Fibroblast of skin of right quadriceps (primary cell): ENCODE measurements at regions not wholly inside any gene's neighbourhood (a gene's known extent, or its start where the extent isn't known, plus 50 kb on each side); places are given as distances from the start of the nearest gene placed in this dataset.
"Not testable (repeated sequence)": the region's sequence is repeated elsewhere in the genome, so short reads cannot be mapped to it uniquely, and the experiment has no call there.

Experiments used
- DNase-seq: peaks from one replicate; pipeline ENCODE4 v3.0.0-alpha.2; 2013

DNA sequence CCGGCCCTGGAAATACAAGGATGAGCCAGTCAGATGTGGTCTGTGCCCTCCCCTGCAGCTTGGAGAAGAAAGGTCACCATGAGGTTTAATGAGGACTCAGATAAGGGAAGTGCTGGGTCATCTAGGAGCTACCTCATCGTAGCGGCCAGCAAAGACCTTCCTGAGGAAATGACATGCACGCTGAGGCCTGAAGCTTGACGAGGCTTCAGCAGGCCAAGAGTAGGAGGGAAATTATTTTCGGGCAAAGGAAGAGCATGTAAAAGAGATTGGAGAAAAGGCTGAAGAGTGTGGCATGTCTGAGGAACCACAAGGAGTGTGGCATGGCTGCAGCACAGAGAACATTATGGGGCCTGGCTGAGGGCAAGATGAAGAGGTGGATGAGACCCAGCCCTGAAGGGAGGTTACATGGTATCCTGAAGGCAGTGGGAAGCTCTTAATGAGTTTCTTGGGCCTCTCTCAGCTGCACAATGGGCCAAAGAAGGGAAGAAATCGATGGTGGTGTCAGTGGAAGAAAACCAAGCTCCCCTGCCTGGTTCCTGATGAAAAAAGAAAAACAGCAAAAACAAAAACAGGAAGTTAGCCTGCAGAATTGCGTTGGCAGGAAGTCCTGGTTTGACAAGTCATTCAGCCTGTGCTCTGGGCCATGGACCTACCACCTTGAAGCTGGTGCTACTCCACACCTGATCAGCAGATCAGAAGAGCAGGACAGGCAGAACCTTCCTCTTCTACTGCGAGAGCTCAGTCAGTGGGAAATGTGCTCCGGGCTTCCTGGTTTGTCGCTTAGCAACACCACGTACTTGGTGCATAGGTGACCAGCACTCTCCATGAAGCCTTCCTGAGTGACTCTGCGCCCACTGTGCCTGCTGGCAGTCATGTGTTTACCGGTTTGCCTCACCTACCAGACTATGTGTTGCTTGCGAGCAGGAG lies 134.5 kb upstream of the KLF3 start:
- DNase-seq: no peak

DNA sequence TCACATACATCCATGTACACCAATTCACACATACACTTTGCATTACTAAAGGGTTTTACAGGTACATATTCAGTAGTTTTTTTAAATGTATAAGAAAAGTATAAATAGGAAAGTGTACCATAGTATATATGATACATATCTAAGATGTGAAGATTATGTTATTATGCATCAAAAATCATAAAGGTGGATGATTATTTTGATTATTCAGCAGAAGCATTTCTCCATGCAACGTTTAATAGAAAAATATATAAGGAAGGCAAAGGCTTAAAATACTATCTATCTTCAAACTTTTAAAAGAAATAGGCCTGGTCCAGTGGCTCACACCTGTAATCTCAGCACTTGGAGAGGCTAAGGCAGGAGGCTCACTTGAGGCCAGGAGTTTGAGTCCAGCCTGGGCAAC lies 133.5 kb upstream of the KLF3 start:
- no peak for DNase-seq

DNA sequence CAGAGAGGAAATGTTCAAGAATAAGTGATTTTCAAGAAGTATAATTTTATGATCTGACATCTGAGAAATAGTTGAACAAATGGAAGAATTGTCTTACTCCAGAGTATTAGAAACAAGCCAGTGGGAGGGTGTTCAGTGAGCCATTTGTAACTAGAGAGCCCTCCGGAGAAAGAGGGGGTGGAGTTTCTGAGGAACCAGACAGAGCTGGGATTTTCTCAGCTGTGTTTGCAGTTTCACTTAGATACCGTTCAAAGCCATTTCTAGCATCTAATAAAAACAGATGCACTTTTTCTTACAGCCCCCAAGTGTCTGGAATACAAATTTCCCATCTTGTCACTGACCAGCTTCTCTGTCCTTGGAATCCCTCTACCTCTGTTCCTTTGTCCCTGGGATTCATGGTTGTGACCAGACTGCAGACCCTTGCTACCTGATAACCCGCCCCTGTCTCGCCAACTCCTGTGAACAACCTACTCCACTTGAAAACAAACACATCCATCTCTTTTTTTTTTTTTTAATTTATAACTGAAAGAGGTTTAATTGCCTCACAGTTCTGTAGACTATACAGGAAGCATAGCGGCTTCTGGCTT lies 132.8 kb upstream of the KLF3 start:
- DNase-seq: no peak

DNA sequence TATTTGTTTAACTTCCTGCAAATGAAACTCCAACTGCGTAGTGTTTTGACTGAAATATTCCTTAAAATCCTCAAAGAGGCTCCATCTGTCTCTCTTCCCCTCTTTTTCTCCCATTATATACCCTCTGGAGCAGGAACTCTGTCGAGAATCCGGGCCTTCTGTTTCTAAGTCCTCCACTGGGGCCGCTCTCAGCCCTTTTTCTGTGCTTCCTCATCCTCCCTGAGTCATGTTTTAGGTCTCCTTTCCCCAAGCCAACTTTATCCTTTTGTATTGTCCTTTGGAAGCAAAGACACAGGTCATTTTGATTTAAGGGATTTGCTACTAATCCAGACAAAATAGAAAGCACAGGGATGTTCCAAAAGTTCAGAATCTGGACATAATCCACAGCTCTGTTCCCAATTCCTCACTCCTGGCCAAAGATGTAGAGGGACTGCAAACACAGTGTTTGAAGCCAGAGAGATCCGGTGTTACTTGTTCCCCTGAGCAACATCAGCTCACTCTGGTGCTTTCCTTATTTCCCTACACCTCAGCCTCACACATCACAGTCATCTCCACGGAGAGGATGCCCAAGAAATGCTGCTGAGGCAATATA lies 131.0 kb upstream of the KLF3 start:
- DNase-seq: no peak

DNA sequence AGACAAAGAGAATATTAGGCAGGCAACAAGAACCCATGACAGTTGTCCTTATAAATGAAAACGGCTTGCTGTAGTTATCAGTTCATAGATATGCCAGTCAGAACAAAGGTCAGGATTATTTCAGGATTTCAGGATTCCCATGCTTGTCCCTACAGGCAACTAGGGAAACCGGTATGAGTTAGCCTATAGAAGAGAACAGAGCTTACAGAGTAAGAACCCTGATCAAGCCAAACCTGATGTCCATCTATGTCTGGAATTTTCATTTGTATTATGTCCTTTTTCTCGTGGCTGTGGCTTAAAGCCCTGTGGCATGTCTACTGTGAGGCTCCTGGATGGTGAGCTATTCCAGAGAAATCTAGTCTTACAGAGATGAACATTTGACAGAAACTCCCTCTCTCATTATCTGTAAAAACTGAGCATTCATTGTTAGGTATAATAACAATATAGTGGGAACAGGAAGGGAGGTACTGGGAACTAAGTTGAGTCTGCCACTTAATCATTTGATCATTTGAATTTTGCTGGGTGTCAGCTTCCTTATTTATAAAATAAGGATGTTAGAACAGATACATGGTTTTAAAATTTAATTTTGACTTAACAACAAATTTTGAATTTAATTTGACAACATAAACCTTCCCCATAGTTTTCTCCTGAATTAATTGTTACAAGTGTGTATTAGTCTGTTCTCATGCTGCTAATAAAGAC lies 129.5 kb upstream of the KLF3 start:
- DNase-seq: no peak

DNA sequence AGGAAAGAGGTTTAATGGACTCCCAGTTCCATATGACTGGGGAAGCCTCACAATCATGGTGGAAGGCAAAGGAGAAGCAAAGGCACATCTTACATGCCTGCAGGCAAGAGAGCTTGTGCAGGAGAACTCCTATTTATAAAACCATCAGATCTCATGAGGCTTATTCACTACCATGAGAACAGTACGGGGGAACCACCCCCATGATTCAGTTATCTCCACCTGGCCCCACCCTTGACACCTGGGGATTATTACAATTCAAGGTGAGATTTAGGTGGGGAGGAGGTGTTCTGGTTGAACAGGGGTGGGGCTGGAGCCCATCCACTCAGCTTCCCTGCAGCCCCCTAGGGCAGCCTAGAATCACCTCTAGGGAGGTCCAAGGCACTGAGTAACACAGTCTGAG lies 128.9 kb upstream of the KLF3 start:
- DNase-seq: not testable (repeated sequence)

DNA sequence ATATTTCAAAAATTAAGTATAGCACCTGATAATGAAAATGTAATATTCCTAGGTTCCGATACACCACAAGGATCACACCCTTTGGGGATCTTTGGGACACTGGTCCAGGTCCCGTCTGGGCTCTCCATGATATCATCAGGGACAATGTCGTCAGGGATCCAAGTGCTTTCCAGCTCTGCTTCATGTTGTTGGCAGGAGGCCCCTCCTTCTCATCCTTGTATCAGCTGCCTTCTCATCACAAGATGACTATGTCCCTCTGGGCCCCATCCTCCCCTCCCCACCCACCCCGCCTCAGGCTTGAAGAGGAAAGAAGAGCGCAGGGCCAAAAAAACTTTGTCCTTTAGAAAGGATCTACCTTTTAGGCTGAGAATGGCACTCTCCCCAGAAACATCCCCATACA lies 128.3 kb upstream of the KLF3 start:
- no peak for DNase-seq

DNA sequence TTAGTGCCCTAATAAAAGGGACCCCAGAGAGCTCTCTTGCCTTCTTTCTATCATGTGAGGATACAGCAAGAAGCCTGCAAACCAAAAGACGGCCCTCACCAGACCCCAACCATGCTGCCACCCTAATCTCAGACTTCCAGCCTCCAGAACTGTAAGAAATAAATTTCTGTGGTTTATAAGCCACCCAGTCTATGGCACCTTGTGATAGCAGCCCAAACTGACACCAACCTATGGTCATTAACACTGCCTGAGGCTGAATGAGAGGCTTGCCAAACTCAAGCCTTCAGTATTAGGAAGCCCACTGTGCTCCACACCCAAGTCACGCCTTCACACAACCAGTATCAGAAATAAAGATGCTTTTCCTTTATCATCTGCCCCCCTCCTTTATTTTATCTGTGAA lies 127.3 kb upstream of the KLF3 start:
- DNase-seq: no peak

DNA sequence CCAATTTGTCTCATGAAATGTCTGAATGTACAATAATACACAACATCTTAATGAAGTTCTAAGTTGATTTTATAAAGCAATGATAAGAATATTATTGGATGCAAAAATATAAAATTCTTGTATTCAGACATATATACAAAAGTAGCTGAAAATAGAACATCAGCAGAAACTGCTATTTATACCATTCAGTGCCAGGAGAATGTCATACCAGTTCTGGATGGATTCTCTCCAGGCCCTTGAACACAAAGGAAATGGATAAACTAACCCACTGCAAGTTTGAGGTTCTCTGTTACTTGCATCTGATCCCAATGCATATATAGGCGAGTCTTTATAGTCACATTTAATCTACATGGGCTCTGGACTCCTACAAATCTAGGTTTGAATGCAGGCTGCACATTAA lies 126.3 kb upstream of the KLF3 start:
- DNase-seq: no peak

DNA sequence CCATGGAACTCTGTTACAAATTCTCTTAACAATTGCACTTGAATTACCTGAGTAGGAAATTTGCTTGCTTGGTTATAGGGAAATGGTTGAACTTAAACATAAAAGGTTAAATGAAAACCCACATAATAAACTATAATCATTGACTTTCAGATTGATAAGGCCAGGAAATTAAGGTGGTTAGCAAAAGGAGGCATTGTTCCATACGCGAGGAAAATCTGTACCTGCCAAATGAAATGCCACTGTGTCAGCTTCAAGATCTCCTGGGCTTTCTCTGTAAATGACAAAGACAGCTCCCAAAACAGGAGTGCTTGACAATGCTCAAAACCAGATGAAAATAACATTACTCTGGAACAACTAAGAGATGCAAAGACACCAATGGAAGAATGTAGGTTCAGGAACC lies 125.5 kb upstream of the KLF3 start:
- no peak for DNase-seq

DNA sequence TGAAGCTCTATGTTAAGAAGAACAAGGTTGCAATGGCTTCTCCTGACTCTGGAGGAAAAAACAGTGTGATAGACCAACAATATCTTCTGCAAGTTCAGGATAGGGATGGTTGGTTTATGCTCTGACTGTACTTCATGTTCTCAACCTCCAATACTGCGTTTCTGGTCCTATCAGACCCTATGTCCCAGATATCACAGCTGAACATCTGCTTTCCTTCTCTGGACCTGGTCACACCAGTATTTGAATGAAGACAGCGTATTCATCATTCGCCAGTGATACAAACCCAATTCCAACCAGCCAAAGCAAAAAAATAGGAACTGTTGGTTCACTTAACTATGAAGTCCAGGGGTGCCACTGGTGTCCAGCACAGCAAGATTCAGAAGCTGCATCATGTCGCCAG lies 124.5 kb upstream of the KLF3 start:
- no peak for DNase-seq

DNA sequence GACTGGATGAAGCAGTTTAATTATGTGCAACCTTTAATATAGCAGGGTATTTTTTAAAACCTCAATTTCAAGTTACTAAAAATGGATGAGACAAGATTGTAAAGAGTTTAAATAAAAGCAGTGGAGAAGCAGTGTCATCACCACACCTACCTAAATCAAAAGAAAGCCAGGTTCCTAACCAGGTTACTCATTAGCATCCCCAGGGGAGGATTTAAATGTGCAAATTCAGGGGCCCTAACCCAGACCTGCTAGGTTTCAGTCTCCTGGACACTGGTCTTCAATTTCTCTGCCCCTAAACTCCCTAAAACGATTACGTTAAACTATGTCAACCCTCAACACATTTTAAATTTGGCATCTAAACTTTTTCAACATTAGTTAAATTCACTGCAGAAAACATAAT lies 116.9 kb upstream of the KLF3 start:
- no peak for DNase-seq

DNA sequence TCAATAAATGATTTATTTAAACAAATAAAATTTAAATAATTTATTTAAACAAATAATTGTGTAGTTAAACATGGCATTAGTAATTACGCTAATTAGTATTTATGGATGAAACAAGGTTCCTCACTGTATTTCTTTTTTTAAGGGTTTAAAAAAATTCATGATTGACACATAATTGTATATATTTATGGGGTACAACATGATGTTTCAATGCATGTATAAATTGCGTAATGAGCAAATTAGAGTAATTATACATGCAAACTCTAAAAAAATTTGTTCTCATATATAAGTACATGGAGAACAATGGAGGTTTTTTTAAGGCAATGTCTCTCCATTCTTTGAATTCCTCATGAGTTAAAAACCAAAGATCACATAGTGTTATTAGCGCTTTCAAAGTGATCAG lies 115.7 kb upstream of the KLF3 start:
- no peak for DNase-seq

DNA sequence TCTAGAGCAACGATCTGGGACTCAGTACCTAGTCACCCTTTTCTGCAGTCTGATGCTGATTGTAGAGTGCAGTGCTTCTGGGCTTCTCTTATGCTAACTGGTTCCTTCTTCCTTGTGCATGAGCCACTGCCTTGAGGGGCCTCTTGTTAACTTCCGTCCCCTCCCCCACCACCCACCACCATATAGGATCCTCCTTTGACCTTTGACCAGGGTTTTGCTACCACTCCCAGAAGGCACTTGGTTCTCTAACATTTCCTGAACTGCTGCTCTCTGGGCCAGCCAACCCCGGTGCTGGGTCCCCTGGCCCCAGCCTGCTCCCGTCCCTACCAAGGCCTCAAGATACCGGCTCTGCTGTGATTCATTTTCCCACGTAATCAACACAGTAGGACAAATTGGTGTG lies 104.6 kb upstream of the KLF3 start:
- no peak for DNase-seq

DNA sequence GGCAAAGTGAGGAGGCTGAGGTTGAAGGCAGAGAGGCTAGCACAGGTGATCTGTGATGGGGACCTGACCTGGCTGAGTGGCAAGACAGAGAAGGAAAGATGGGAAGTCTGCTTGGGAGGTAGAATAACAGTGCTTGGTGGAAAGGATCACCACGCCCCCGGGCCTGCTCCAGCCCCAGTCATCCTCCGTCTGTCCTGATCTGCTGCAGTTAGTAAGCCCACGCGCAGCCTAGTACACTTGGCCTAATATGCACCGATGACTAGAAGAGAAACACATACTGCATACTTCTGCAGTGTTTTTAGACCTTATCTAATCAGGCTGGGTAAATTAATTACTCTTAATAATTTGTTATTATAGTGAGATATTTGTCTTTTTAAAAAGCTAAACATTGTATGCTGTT lies 103.7 kb upstream of the KLF3 start:
- DNase-seq: no peak

DNA sequence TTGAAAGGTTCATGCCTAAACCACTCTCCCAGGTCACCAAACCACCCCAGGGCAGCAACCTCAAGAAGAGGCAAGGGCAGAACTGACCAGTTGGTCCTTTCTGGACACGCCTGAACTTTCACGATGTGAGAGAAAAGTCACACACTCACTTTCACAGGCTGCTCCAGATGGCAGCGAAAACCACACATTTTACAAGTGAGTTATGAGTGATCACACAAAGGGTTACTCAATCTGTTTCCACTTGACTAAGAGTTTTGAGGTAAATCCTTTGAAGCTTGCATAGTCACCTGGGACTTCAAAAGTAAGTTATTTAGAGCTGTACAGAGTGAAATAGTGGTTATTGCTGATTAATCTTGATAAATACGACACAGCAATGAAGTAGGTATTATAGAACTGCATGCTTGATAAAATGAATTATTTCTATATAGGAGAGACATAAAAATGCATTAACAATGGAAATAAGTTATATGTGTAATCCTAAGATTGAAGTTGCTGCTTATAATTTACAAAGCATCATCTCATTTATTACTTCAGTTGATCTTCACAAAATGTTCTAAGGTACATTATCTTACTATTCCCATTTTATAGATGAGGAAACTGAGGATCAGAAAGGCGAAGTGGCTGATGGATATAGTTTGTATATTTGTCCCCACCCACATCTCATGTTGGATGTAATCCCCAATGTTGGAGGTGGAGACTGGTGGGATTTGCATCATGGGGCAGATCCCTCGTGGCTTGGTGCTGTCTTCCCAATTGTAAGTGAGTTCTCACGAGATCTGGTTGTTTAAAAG lies 103.0 kb upstream of the KLF3 start:
- no peak for DNase-seq

DNA sequence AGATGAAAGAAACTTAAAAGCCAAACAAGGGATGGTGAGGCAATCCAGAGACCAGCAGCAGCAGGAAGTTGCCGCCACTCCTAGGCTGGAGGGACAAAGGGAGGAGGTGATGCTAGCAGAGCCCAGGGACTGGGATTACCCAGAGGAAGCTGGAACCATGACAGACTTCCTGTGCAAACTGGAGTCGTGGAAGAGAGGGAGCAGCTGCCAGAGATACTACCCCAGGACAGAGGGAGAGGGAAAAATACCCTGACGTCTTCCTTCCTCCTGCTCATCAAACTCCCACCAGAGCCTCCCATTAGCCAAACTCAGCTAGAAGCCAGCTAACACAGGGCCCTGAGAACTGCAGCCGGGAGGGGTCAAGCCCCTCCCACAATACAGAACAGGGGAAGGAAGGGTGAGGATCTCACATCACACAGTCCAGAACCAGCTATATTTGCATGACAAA lies 101.2 kb upstream of the KLF3 start:
- DNase-seq: peak; percentile 31

DNA sequence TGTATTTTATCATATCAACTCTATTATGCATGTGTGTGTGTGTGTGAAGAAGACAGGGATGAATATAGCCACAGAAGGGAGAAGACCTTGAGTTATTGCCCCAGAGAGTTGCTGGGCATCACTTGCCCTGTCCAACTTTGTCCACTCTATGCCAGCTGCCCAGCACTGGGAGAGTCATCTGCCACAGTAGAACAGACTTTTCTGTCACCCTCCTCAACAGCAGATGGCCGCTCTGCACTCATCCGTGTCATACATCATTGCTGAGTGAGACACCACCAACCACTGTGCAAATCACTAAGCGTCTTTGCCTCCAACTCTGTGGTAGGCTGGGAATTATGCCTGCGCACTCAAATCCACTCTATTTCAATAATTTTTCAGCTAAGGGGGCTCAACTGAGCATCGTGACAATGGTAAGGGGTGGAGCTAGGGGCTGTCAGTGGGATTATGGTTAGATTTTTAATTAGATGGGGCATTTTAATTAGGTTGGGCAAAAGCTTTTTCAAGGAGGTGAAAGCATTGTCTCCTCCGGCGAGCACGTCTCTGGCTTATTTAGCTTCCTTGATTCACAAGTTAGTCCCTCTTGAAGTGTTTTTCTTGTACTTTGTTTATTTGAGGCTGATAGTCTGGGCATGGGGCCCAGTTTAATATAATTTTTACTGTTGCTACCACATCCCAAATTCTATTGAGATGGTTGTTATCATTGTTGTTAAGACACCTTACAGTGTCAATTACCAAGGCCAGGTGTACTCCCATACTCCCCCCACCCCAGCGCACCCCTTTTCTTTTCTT lies 100.1 kb upstream of the KLF3 start:
- no peak for DNase-seq

DNA sequence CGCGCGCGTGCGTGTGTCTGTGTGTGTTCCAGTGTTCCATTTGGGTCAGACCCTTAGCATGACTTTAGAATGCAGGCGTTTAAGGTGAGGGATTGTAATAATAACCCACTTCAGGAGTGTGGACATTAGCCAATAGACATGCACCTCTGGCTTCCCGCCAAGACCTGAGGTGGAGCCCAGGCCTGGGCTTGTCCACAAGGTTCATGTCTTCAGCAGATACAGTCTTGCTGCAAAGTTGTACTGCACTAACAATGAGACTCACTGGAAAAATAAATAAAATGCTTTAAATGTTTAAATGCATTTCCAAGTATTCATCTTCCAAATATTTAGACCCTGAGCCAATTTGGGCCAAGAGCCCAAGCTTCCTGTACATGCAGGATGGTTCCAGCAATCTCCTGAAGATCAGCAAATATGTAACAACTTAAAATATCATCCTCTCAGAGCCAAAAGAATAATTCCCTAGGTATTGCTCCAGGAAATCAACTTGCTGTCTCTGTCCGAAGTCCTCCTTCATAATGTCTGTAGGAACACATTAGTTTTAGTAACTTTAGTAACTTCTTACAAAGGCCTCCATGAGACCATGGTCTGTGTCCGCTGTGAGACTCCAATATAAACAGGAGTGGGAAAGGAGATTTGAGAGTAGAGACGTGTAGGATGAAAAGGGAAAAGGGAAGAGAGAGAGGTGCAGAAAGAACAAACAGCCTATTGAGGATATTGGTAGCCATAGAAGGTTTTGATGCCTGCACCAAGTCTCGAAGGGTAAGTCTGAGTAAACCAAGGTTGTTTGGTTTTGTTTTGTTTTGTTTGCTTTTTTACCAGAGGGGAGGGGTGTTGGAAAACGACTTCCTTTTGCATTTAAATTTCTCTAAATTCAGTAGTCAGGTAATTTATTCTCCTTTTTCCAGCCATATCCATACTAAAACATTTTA lies 98.5 kb upstream of the KLF3 start:
- peak; percentile 74 for DNase-seq

DNA sequence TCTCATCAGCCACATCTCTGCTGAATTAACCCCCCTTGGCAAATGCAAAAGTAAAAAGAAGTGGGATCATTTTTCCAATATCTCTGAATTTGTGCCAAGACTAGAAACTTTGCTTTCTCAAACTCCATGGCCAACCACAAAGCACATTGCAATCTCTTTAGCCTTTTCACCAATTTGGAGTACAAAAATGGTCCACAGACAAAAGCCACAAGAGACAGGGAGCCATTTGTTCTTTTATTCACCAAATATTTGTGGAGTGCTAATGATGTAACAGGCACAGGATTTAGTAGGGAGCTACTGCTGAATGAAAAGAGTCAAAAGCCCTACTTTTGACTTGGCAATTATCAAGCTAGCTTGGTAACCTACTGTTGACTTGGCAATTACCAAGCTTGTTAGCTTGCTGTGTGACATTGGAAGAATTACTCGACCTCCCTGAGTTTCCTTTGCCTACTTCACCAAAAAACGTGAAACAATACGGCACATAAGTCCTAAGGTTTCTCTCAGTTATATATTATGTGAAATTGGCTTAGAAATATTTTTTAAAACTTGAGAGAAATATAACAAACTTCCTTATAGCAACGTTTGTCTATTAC lies 97.1 kb upstream of the KLF3 start:
- DNase-seq: peak; percentile 6
